ENCODE measurements at regions not wholly inside any gene's neighbourhood (a gene's known extent, or its start where the extent isn't known, plus 50 kb on each side); places are given as distances from the start of the nearest gene placed in this dataset.

- WGBS, 2 experiments (ENCODE audit: extremely low coverage in 1 of 2, insufficient coverage in 1 of 2, insufficient read length in 1 of 2, insufficient replicate concordance in 2 of 2, low coverage in 1 of 2, low lambda C conversion rate in 2 of 2, missing lambda C conversion rate in 1 of 2): 89% methylated on average over 6 of the region's 6 CpGs; no CpG with 5 or more reads in 1 of the 2 experiments
- Histone ChIP-seq H3K9ac (replicated peaks in 1 of 4; ENCODE audit: extremely low read depth in 1 of 4, low read depth in 3 of 4, low read length in 3 of 4) (no peak overlapping the region), H3K4ac (replicated peaks; ENCODE audit: insufficient read length, low read depth, low read length) (no peak overlapping the region), H3K56ac (replicated peaks; ENCODE audit: insufficient read length, low read depth, low read length) (no peak overlapping the region), H2BK20ac (ENCODE audit: low read length) (no peak overlapping the region), H3K23me2 (ENCODE audit: low read depth, low read length) (no peaks in the 10 kb centered on the region), H4K20me1 (replicated peaks in 1 of 2; ENCODE audit: control insufficient read depth in 1 of 2, insufficient read depth in 2 of 2, low read length in 2 of 2) (no peaks in the 10 kb centered on the region), H2AFZ (ENCODE audit: low read length) (no peak overlapping the region), H3K4me3 (ENCODE audit: extremely low read depth in 1 of 4, insufficient read depth in 2 of 4, low read depth in 3 of 4, low read length in 4 of 4) (no peak overlapping the region), H2BK120ac (replicated peaks; ENCODE audit: low read depth, low read length) (no peak overlapping the region), H3K4me2 (ENCODE audit: insufficient read depth in 1 of 2, low read depth in 2 of 2, low read length in 2 of 2) (no peak overlapping the region), H3K36me3 (ENCODE audit: control insufficient read depth in 2 of 4, insufficient read depth in 4 of 4, low read length in 3 of 4) (no peaks in the 10 kb centered on the region), H3K23ac (ENCODE audit: insufficient read length) (no peak overlapping the region), H3K14ac (ENCODE audit: insufficient read length) (no peak overlapping the region), H2BK15ac (ENCODE audit: low read length) (no peak overlapping the region), H2BK5ac (ENCODE audit: low read depth, low read length) (no peak overlapping the region), H3K79me1 (ENCODE audit: low read depth, low read length) (no peaks in the 10 kb centered on the region), H3K18ac (ENCODE audit: extremely low read depth, low read length) (no peak overlapping the region), H3K9me3 (ENCODE audit: insufficient read depth in 2 of 2, low read depth in 1 of 2, low read length in 1 of 2) (no peaks in the 10 kb centered on the region), H3K4me1 (replicated peaks in 1 of 4; ENCODE audit: control insufficient read depth in 3 of 4, insufficient read depth in 4 of 4, low read length in 3 of 4) (no peaks in the 10 kb centered on the region), H4K5ac (ENCODE audit: insufficient read length, low read depth, low read length) (no peak overlapping the region), H3K79me2 (ENCODE audit: control insufficient read depth in 1 of 2, insufficient read depth in 2 of 2, low read length in 2 of 2) (no peaks in the 10 kb centered on the region), H3K27ac (ENCODE audit: low read depth, low read length) (no peak overlapping the region), H2BK12ac (ENCODE audit: low read depth, low read length) (no peak overlapping the region), H4K91ac (replicated peaks; ENCODE audit: insufficient read length, low read length) (no peak overlapping the region), H4K8ac (ENCODE audit: extremely low read depth, insufficient read depth, low read length) (no peak overlapping the region), H2AK5ac (ENCODE audit: low read depth, low read length) (no peak overlapping the region), H3K27me3 (replicated peaks in 1 of 4; ENCODE audit: control insufficient read depth in 3 of 4, extremely low read depth in 1 of 4, insufficient read depth in 3 of 4, low read length in 3 of 4) (no peaks in the 10 kb centered on the region)
- no peak for FAIRE-seq
- ChIA-PET CTCF (ENCODE audit: partially characterized antibody) (no interaction called here), POLR2A (ENCODE audit: partially characterized antibody) (no interaction called here)
- no peak for DNase-seq (ENCODE audit: low read depth in 1 of 2, low spot score in 2 of 2)
- TF ChIP-seq SRF (IDR thresholded peaks at IDR 0.05; ENCODE audit: low read depth, low read length): no peak
- TF ChIP-seq GTF2F1 (IDR thresholded peaks at IDR 0.05; ENCODE audit: borderline replicate concordance, low read depth, low read length): no peak
- TF ChIP-seq CREB1 (IDR thresholded peaks at IDR 0.05): no peak
- TF ChIP-seq NANOG (IDR thresholded peaks at IDR 0.05; ENCODE audit: insufficient read depth, low read depth, low read length, poor library complexity, severe bottlenecking): no peak
- TF ChIP-seq BRCA1 (IDR thresholded peaks at IDR 0.05; ENCODE audit: low read depth, low read length): no peak
- no peak for TF ChIP-seq CHD2 (IDR thresholded peaks at IDR 0.05; ENCODE audit: low read length)
- TF ChIP-seq POU5F1 (IDR thresholded peaks at IDR 0.05; ENCODE audit: low read depth, low read length): no peak
- no peak for TF ChIP-seq PHF8 (conservative IDR thresholded peaks at IDR 0.05; ENCODE audit: low read depth, low read length)
- no peak for TF ChIP-seq FOSL1 (IDR thresholded peaks at IDR 0.05; ENCODE audit: insufficient read depth, low read depth, low read length)
- no peak for TF ChIP-seq EZH2 (IDR thresholded peaks at IDR 0.05; ENCODE audit: low read depth, low read length, severe bottlenecking)
- TF ChIP-seq YY1 (IDR thresholded peaks at IDR 0.05; ENCODE audit: low read depth, low read length): no peak
- no peak for TF ChIP-seq BCL11A (IDR thresholded peaks at IDR 0.05; ENCODE audit: low read depth in 2 of 2, low read length in 2 of 2)
- no peak for TF ChIP-seq SP4 (IDR thresholded peaks at IDR 0.05; ENCODE audit: low read length)
- TF ChIP-seq RAD21 (IDR thresholded peaks at IDR 0.05 in 1 of 2, conservative IDR thresholded peaks at IDR 0.05 in 1 of 2; ENCODE audit: low read depth in 2 of 2, low read length in 2 of 2): no peak
- TF ChIP-seq CHD1 (IDR thresholded peaks at IDR 0.05; ENCODE audit: low read depth, low read length): no peak
- TF ChIP-seq KDM5A (IDR thresholded peaks at IDR 0.05; ENCODE audit: low read length): no peak
These were observed 59.3 kb upstream of the GPCPD1 start for GRCh38 chr20:5670036-5670536.

Data from H1 (cell line).